Sciatic nerve (tissue), 2 donors: ENCODE measurements at regions not wholly inside any gene's neighbourhood (a gene's known extent, or its start where the extent isn't known, plus 50 kb on each side); places are given as distances from the start of the nearest gene placed in this dataset.

ENCODE experiments used
- ATAC-seq: fragments of 200-7000 bp; cut with Tn5 transposase; one replicate; pipeline ENCODE4 v1.9.1; 2020; ENCODE audit warnings: mild to moderate bottlenecking, moderate library complexity
- DNase-seq: peaks from one replicate; pipeline ENCODE4 v3.0.0-alpha.2; 2020; ENCODE audit warnings: low spot score
- intact Hi-C: fragments of 100-400 bp; cut with DNase I; formaldehyde crosslinking; loops from one replicate; pipeline ENCODE4 v1.14.2; 2022
- donor health status: DM: no; HTN: no; CAD: no.
- donor health status: DM: no; HTN: no; CAD: no.

DNA sequence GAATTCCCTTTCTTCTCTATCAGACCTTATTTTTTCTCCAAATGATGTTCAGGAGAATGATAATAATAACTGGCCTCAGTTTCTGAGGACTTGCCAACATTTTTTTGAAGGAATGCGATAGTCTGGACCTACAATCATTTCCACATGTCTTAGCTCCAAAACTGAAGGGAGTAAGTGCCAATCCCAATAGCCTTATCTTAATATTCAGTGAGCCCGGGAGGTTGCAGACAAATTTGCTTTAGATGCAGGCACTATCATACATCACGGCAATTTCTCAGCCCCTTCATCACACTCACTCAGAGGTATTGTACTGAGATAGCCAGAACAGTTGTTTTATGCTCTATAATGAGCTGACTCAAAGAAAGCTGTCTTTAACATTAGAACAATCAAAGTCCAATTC is 796.9 kb downstream of the ADGRL2 start:
- intact Hi-C loops, result no loop called here
- DNase-seq (no peak), ATAC-seq (peak; percentile 68)

DNA sequence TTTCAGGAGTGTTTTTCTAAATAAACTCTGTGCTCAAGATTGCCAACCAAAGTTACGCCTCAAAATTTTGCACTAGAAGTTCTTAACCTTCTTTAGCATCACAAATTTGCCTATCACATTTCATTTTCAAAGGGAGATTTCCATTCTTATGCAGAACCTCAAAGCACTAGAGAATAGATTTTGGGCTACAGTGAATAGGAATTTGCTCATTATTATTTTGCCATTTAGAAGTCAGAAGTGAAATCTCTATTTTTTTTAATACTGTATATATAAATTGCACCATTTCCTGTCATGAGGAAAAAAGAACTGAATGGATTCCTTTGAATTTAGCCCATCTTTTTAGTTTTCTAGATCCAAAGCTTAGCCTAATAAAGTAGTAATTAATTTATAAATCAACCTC is 796.4 kb downstream of the ADGRL2 start:
- intact Hi-C loops, result no loop called here
- DNase-seq, result no peak
- no peak for ATAC-seq

- no peak for DNase-seq
- ATAC-seq, result no peak
- intact Hi-C loops, result no loop called here
Observed at GRCh38 chr1:82593561-82593960, 792.8 kb downstream of the ADGRL2 start.

- DNase-seq (no peak), ATAC-seq (no peak)
- intact Hi-C loops, result no loop called here
Observed at GRCh38 chr1:82589588-82589987, 788.9 kb downstream of the ADGRL2 start.

DNA sequence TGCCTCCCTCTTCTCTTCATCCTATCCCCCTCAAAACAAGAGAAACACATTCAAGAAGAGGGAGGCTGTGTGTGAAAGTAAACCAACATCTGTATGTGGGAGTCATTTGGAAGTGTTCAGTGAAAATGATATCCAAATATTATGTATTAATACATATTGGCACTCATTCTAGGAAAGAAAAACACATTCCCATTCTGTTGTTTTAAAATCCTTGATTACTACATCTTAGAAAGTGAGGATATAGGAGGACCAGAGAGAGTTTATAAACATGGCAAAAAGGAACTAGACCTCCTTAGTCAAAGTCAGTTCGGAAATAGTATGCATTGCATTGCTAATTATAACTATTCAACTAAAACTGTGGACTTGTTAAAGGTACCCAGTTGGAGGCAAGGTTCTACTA is 786.6 kb downstream of the ADGRL2 start:
- intact Hi-C loops, result no loop called here
- no peak for DNase-seq
- ATAC-seq, result no peak

- intact Hi-C loops, result no loop called here
- ATAC-seq (peak; percentile 17), DNase-seq (peak; percentile 62)
Observed at GRCh38 chr1:82586473-82586872, 785.7 kb downstream of the ADGRL2 start.

DNA sequence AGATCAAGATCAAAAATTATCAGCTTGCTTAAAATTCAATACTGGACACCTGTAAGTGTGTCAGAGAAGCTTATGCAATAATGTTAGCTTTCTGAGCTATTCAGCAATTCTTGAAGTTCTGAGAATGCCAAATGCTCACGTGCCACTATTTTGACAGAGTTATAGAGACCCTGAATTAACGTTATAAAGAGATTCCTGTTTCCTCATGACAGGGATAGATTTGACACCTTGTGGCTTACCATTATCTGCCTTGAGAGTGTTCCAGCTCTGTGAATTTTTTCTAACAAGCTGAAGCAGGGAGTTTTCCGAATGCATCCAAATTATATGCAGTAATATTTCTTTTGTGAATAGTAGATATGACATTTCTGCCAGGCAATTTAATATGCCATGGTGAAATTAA is 781.6 kb downstream of the ADGRL2 start:
- intact Hi-C loops, result no loop called here
- no peak for ATAC-seq
- DNase-seq, result no peak

DNA sequence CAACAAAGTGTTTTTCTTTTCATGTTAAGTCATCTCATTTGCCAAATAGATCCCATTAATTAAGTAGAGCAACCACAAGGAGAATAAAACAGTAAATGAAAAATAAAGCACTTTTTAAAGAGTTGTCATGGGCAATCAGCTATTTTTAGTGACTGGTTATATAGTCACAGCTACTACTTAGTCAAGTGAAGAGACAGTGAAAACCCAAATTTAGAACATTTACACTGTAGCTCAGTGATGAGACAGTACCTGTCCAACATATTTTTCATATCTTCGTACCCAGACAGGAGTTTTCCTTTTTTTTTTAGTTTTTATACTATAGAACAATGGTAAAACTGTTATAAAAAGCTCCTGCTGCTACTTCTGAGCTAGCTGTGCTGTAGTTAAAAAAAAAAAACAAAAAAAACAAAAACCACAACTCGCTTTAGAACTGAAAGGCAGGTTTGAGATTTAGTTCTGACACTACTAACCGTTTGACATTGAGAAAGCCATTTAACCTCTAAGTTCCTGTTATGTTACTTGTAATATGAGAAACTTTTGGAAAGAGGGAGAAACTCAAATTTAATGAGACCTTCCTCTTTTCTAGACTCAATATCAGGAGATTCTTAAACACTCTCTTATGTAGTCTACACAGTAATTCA is 777.5 kb downstream of the ADGRL2 start:
- intact Hi-C loops, result no loop called here
- no peak for ATAC-seq
- no peak for DNase-seq

GRCh38 chr1:82567348-82567747 is 766.6 kb downstream of the ADGRL2 start:
- no peak for DNase-seq
- intact Hi-C loops, result no loop called here
- no peak for ATAC-seq

GRCh38 chr1:82565546-82565945 is 764.8 kb downstream of the ADGRL2 start:
- intact Hi-C loops, result no loop called here
- peak; percentile 15 for ATAC-seq
- no peak for DNase-seq

DNA sequence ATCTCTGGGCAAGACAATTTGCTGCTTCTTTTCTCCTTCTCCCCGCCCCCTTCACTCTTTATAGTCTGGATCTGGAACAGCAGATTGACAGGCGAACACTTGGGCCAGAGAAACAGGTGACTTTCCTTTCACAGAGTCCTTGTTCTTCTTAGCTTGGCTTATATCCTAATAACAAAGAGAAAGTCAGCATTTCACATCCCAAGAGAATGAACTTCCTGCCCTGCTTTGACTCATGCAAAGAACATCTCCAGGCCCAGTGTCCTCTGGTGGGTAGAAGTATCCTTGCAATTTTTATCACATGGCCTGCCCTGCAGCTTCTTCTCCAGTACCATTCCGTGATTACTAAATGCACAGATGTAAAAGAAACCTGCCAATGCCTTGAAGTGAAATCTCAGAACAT is 764.4 kb downstream of the ADGRL2 start:
- intact Hi-C loops, result no loop called here
- peak; percentile 92 for ATAC-seq

DNA sequence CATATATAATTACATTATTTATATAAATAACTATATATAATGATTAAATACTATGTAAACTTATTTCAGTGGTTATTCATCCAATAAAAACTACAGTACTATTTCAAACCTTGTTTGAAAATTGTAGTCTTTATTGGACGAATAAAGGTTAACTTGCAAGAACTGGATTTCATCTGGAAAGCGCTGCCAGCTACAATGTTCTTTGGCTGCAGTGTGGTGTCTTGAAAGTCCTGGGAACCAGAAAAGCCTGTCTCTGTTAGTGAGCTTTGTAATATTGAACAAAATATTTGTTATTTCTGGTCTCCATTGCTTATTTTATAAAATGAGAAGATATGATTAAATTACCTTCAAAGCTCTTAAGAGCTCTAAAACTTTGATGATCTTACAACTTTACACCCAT is 763.6 kb downstream of the ADGRL2 start:
- no peak for ATAC-seq
- intact Hi-C loops, result no loop called here
- DNase-seq, result no peak

More for the DNA sequence above, 764.4 kb downstream of the ADGRL2 start:
- DNase-seq, result no peak

DNA sequence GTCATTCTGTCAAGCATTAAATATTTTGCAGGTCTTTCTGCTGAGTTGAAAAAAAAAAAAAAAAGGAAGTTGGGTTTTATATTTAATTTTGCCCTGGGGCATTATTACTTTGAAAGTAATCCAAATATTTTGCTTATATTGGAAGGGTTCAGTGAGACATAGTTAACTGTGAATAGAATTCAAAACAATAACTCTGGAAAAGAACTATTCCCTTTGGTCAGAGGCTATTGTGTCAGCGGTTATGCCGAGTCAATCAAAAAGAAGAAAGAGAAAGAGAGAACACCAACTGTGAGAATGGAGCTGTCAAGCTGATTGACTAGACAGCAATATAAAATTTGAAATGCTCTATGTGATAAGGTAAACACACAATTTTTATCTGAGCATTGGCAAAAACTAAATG is 761.7 kb downstream of the ADGRL2 start:
- DNase-seq, result no peak
- intact Hi-C loops, result no loop called here
- no peak for ATAC-seq

GRCh38 chr1:82560566-82560965 is 759.8 kb downstream of the ADGRL2 start:
- DNase-seq, result no peak
- intact Hi-C loops, result no loop called here
- no peak for ATAC-seq

- DNase-seq (no peak), ATAC-seq (no peak)
- intact Hi-C loops, result no loop called here
Observed at GRCh38 chr1:82555501-82555900, 754.8 kb downstream of the ADGRL2 start.

GRCh38 chr1:82549841-82550240 is 749.1 kb downstream of the ADGRL2 start:
- intact Hi-C loops, result no loop called here
- ATAC-seq (no peak), DNase-seq (no peak)

DNA sequence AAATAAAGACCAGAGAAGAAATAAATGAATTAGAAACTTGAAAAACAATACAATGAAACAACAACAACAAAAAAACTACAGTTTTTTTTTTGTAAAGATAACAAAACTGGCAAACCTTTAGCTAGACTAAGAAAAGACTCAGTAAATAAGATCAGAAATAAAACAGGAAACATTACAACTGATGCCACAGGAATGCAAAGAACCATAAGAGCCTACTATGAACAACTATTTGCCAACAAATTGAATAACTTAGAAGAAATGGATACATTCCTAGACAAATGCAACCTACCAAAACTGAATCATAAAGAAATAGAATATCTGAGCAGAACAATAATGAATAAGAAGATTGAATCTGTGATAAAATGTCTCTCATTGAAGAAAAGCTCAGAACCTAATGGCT is 742.0 kb downstream of the ADGRL2 start:
- DNase-seq (no peak), ATAC-seq (no peak)
- intact Hi-C loops, result no loop called here

DNA sequence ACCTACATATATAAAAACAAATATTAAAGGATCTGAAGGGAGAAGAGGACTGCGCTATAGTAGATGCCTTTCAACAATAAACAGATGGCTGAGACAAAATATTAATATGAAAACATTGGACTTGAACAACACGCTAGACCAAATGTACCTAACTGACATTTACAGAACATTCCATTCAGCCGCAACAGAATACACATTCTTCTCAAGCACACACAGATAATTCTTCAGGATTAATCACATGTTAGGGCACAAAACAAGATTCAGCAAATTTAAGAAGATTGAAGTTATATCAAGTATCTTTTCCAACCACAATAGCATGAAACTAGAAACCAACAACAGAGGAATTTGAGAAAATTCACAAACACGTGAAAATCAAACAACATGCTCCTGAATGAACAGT is 741.4 kb downstream of the ADGRL2 start:
- no peak for DNase-seq
- intact Hi-C loops, result no loop called here
- no peak for ATAC-seq

DNA sequence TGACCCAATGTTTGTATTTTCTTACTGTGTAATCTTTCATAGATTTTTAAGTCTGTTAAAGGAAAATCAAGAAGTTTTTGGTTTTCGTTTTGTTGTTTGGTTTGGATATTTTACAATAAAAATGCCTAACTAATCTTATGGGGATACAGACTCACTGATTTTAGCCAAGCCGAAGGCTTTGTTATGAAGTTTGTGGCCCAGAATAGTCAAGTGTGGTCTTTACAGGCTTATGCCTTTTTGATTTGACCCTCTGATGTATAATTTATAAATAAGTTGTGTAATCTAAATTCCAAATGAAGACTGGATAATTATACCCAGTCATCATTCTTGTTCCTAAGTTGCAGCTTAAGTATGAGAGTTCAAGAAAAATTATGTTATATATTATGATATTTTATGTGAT is 739.3 kb downstream of the ADGRL2 start:
- intact Hi-C loops, result no loop called here
- DNase-seq, result no peak
- no peak for ATAC-seq

DNA sequence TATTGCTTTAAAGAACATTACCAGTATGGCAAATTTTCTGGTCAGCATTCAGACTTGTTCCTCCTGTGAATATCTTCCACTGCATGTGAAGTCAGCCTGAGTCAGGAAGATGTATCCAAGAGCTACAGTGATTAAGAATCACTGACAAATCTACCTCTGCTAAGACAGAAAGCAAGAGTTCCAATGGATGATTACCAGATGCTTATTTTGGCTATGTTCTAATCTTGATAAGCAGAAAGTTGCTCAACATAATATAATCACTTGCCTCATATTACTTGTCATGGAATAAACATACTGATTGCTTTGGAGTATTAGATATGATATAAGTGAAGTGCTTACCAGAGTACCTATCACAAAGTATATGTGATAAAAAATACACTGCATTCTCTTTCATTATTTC is 738.1 kb downstream of the ADGRL2 start:
- intact Hi-C loops, result no loop called here
- ATAC-seq (peak; percentile 85), DNase-seq (no peak)

DNA sequence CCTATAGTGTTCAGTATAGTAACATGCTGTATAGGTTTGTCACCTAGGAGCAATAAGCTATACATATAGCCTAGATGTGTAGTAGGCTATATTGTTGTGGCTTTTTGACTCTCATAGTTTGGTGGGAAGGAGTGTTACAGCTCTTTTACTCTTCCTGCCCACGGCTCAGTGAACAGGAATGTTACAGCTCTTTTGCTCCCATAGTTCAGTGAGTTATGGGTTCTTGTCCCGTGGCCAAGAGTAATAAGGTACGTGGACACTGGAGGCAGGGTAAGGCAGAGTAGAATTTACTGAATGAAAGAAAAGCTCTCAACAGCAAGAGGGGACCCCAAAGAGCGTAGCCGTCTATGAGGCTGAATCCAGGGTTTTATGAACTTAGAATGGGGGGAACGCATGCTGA is 734.3 kb downstream of the ADGRL2 start:
- intact Hi-C loops, result no loop called here
- no peak for DNase-seq
- no peak for ATAC-seq

- DNase-seq (no peak), ATAC-seq (no peak)
- intact Hi-C loops, result no loop called here
Observed at GRCh38 chr1:82525378-82525777, 724.6 kb downstream of the ADGRL2 start.
